ENCODE measurements at regions not wholly inside any gene's neighbourhood (a gene's known extent, or its start where the extent isn't known, plus 50 kb on each side); places are given as distances from the start of the nearest gene placed in this dataset.

- Histone ChIP-seq H3K9me3 (ENCODE audit: low read length) (no peaks in the 10 kb centered on the region), H3K27me3 (ENCODE audit: insufficient read depth, low read length) (no peaks in the 10 kb centered on the region), H3K4me1 (ENCODE audit: insufficient read depth, low read length) (peaks cover 50% of the 10 kb centered on the region), H3K4me3 (ENCODE audit: low read length) (no peak overlapping the region), H2AFZ (ENCODE audit: low read depth, low read length) (no peak overlapping the region), H3K36me3 (ENCODE audit: insufficient read depth, low read length) (no peaks in the 10 kb centered on the region)
These were observed 74.3 kb downstream of the RGS12 start for GRCh38 chr4:3366893-3367775.

GRCh38 chr4:3367866-3368265, 73.9 kb upstream of the HGFAC start:
- Histone ChIP-seq H2AFZ (ENCODE audit: low read depth, low read length) (no peak overlapping the region), H3K36me3 (ENCODE audit: insufficient read depth, low read length) (no peaks in the 10 kb centered on the region), H3K4me3 (ENCODE audit: low read length) (no peak overlapping the region), H3K9me3 (ENCODE audit: low read length) (no peaks in the 10 kb centered on the region), H3K27me3 (ENCODE audit: insufficient read depth, low read length) (no peaks in the 10 kb centered on the region), H3K4me1 (ENCODE audit: insufficient read depth, low read length) (peaks cover 55% of the 10 kb centered on the region)

- no peaks in the 10 kb centered on the region for H3K9me3 ChIP-seq (ENCODE audit: low read length)
- H3K36me3 ChIP-seq (ENCODE audit: insufficient read depth, low read length) = no peaks in the 10 kb centered on the region
- peaks cover 55% of the 10 kb centered on the region for H3K4me1 ChIP-seq (ENCODE audit: insufficient read depth, low read length)
- H3K27me3 ChIP-seq (ENCODE audit: insufficient read depth, low read length) = no peaks in the 10 kb centered on the region
- H2AFZ ChIP-seq (ENCODE audit: low read depth, low read length) = no peak overlapping the region
- H3K4me3 ChIP-seq (ENCODE audit: low read length) = no peak overlapping the region
These were observed 73.4 kb upstream of the HGFAC start for GRCh38 chr4:3368334-3368733.

- Histone ChIP-seq H3K4me1 (ENCODE audit: insufficient read depth, low read length) (peaks cover 55% of the 10 kb centered on the region), H3K4me3 (ENCODE audit: low read length) (peak overlapping the region; percentile 42), H3K36me3 (ENCODE audit: insufficient read depth, low read length) (no peaks in the 10 kb centered on the region), H3K9me3 (ENCODE audit: low read length) (peaks cover 3% of the 10 kb centered on the region), H2AFZ (ENCODE audit: low read depth, low read length) (no peak overlapping the region), H3K27me3 (ENCODE audit: insufficient read depth, low read length) (no peaks in the 10 kb centered on the region)
These were observed 72.7 kb upstream of the HGFAC start for GRCh38 chr4:3368841-3369760.

GRCh38 chr4:3369781-3370674, 71.7 kb upstream of the HGFAC start:
- H2AFZ ChIP-seq (ENCODE audit: low read depth, low read length) = no peak overlapping the region
- peaks cover 5% of the 10 kb centered on the region for H3K9me3 ChIP-seq (ENCODE audit: low read length)
- H3K4me3 ChIP-seq (ENCODE audit: low read length) = peak overlapping the region; percentile 42
- no peaks in the 10 kb centered on the region for H3K36me3 ChIP-seq (ENCODE audit: insufficient read depth, low read length)
- H3K27me3 ChIP-seq (ENCODE audit: insufficient read depth, low read length) = no peaks in the 10 kb centered on the region
- peaks cover 55% of the 10 kb centered on the region for H3K4me1 ChIP-seq (ENCODE audit: insufficient read depth, low read length)

GRCh38 chr4:3371033-3372001, 70.5 kb upstream of the HGFAC start:
- Histone ChIP-seq H3K4me3 (ENCODE audit: low read length) (peak overlapping the region; percentile 42), H3K9me3 (ENCODE audit: low read length) (peaks cover 7% of the 10 kb centered on the region), H3K4me1 (ENCODE audit: insufficient read depth, low read length) (peaks cover 55% of the 10 kb centered on the region)

GRCh38 chr4:3372264-3372932, 69.4 kb upstream of the HGFAC start:
- peaks cover 50% of the 10 kb centered on the region for H3K4me1 ChIP-seq (ENCODE audit: insufficient read depth, low read length)

More at GRCh38 chr4:3371033-3372001, 70.5 kb upstream of the HGFAC start:
- Histone ChIP-seq H3K36me3 (ENCODE audit: insufficient read depth, low read length) (peaks cover 8% of the 10 kb centered on the region), H2AFZ (ENCODE audit: low read depth, low read length) (no peak overlapping the region), H3K27me3 (ENCODE audit: insufficient read depth, low read length) (no peaks in the 10 kb centered on the region)

GRCh38 chr4:3372933-3373465, 68.8 kb upstream of the HGFAC start:
- peaks cover 44% of the 10 kb centered on the region for H3K4me1 ChIP-seq (ENCODE audit: insufficient read depth, low read length)
- H3K27me3 ChIP-seq (ENCODE audit: insufficient read depth, low read length) = no peaks in the 10 kb centered on the region
- H3K4me3 ChIP-seq (ENCODE audit: low read length) = no peak overlapping the region
- peaks cover 11% of the 10 kb centered on the region for H3K9me3 ChIP-seq (ENCODE audit: low read length)
- H2AFZ ChIP-seq (ENCODE audit: low read depth, low read length) = no peak overlapping the region
- H3K36me3 ChIP-seq (ENCODE audit: insufficient read depth, low read length) = peaks cover 13% of the 10 kb centered on the region

More at GRCh38 chr4:3372264-3372932, 69.4 kb upstream of the HGFAC start:
- H3K4me3 ChIP-seq (ENCODE audit: low read length) = no peak overlapping the region
- H3K27me3 ChIP-seq (ENCODE audit: insufficient read depth, low read length) = no peaks in the 10 kb centered on the region
- peaks cover 13% of the 10 kb centered on the region for H3K36me3 ChIP-seq (ENCODE audit: insufficient read depth, low read length)
- H3K9me3 ChIP-seq (ENCODE audit: low read length) = peaks cover 11% of the 10 kb centered on the region
- no peak overlapping the region for H2AFZ ChIP-seq (ENCODE audit: low read depth, low read length)

- no peak overlapping the region for H3K4me3 ChIP-seq (ENCODE audit: low read length)
- no peak overlapping the region for H2AFZ ChIP-seq (ENCODE audit: low read depth, low read length)
- peaks cover 40% of the 10 kb centered on the region for H3K4me1 ChIP-seq (ENCODE audit: insufficient read depth, low read length)
- peaks cover 12% of the 10 kb centered on the region for H3K9me3 ChIP-seq (ENCODE audit: low read length)
- H3K36me3 ChIP-seq (ENCODE audit: insufficient read depth, low read length) = peaks cover 13% of the 10 kb centered on the region
- H3K27me3 ChIP-seq (ENCODE audit: insufficient read depth, low read length) = no peaks in the 10 kb centered on the region
These were observed 68.3 kb upstream of the HGFAC start for GRCh38 chr4:3373468-3373867.

GRCh38 chr4:3374011-3374645, 67.6 kb upstream of the HGFAC start:
- Histone ChIP-seq H3K4me3 (ENCODE audit: low read length) (no peak overlapping the region), H3K36me3 (ENCODE audit: insufficient read depth, low read length) (peaks cover 13% of the 10 kb centered on the region), H3K27me3 (ENCODE audit: insufficient read depth, low read length) (no peaks in the 10 kb centered on the region), H3K9me3 (ENCODE audit: low read length) (peaks cover 16% of the 10 kb centered on the region), H3K4me1 (ENCODE audit: insufficient read depth, low read length) (peaks cover 33% of the 10 kb centered on the region), H2AFZ (ENCODE audit: low read depth, low read length) (no peak overlapping the region)

GRCh38 chr4:3374667-3375066, 67.1 kb upstream of the HGFAC start:
- Histone ChIP-seq H3K27me3 (ENCODE audit: insufficient read depth, low read length) (no peaks in the 10 kb centered on the region), H3K36me3 (ENCODE audit: insufficient read depth, low read length) (peaks cover 13% of the 10 kb centered on the region), H3K4me3 (ENCODE audit: low read length) (no peak overlapping the region), H2AFZ (ENCODE audit: low read depth, low read length) (no peak overlapping the region), H3K4me1 (ENCODE audit: insufficient read depth, low read length) (peaks cover 28% of the 10 kb centered on the region), H3K9me3 (ENCODE audit: low read length) (peaks cover 17% of the 10 kb centered on the region)

Measured in neuron (in vitro differentiated cells).